Parathyroid adenoma (tissue), 2 donors: ENCODE measurements at regions not wholly inside any gene's neighbourhood (a gene's known extent, or its start where the extent isn't known, plus 50 kb on each side); places are given as distances from the start of the nearest gene placed in this dataset.

ENCODE experiments used
- H2AFZ ChIP-seq: fragments of 300-600 bp; sonication (generic); one replicate; pipeline ENCODE4 v1.7.0; 2017; ENCODE audit warnings: antibody characterized with exemption, mild to moderate bottlenecking
- H3K27ac ChIP-seq: fragments of 300-600 bp; sonication (generic); one replicate; pipeline ENCODE4 v1.7.0; 2017
- H3K27me3 ChIP-seq: fragments of 300-600 bp; sonication (generic); one replicate; pipeline ENCODE4 v1.7.0; 2017; ENCODE audit warnings: low read length; ENCODE audit not compliant: control insufficient read depth, insufficient read depth
- H3K36me3 ChIP-seq: fragments of 300-600 bp; sonication (generic); one replicate; pipeline ENCODE4 v1.7.0; 2017; ENCODE audit warnings: low read length; ENCODE audit not compliant: control insufficient read depth, insufficient read depth
- H3K4me1 ChIP-seq: fragments of 300-600 bp; sonication (generic); one replicate; pipeline ENCODE4 v1.7.0; 2017; ENCODE audit warnings: control low read depth
- H3K4me2 ChIP-seq: fragments of 300-600 bp; sonication (generic); one replicate; pipeline ENCODE4 v1.7.0; 2017; ENCODE audit warnings: low read length
- H3K4me3 ChIP-seq: fragments of 300-600 bp; sonication (generic); one replicate; pipeline ENCODE4 v1.7.0; 2017; ENCODE audit warnings: low read depth, low read length
- H3K79me2 ChIP-seq: fragments of 300-600 bp; sonication (generic); one replicate; pipeline ENCODE4 v1.7.0; 2017; ENCODE audit warnings: control low read depth
- H3K9ac ChIP-seq: fragments of 300-600 bp; sonication (generic); one replicate; pipeline ENCODE4 v1.7.0; 2017; ENCODE audit warnings: mild to moderate bottlenecking
- H3K9me3 ChIP-seq: fragments of 300-600 bp; sonication (generic); one replicate; pipeline ENCODE4 v1.7.0; 2017; ENCODE audit warnings: low read length; ENCODE audit not compliant: control insufficient read depth
- TF ChIP-seq, protein P1 (sequence below): fragments of 300-600 bp; sonication (generic); IDR thresholded peaks from one replicate; pipeline ENCODE4 v1.7.0; 2017; ENCODE audit warnings: antibody characterized with exemption, mild to moderate bottlenecking
- donor health status: primary hyperparathyroidism.

DNA sequence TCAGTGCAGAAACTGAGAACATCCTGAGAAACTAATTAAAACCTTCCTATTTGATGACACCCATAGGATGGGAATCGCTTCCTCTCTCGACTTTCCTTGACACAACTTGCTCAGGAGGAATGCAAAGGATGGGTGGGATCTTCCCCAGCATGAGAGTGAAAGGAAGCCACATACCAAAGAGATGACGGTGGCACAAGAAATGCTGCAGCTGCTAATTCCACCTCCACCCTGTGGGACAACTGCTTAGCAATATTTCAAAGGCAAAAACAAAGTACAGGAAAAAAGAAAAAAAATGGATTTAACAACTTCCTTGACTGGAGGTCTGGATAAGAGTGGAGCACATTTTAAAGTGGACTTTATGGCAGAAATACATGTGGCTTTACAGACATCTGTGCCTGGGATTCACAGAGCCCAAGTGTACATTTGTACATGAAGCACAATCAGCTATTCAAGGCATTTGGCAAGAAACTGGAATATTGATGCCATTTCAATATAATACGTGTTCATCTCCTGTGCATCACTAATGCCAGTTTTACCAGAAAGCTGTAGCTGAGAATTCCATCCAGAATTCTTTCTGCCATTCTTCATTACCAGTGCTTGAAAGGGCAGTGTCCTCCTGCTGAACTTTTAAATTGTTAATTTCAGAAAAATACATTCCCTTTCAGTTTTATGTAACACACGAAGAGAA is 359.2 kb upstream of the ACTBL2 start:
- Histone ChIP-seq H2AFZ (no peak overlapping the region), H3K4me3 (no peak overlapping the region), H3K4me2 (no peak overlapping the region), H3K4me1 (no peaks in the 10 kb centered on the region), H3K9me3 (no peaks in the 10 kb centered on the region), H3K79me2 (no peaks in the 10 kb centered on the region), H3K27me3 (no peaks in the 10 kb centered on the region), H3K36me3 (no peaks in the 10 kb centered on the region), H3K9ac (no peak overlapping the region), H3K27ac (no peak overlapping the region)
- TF ChIP-seq, protein P1, sequence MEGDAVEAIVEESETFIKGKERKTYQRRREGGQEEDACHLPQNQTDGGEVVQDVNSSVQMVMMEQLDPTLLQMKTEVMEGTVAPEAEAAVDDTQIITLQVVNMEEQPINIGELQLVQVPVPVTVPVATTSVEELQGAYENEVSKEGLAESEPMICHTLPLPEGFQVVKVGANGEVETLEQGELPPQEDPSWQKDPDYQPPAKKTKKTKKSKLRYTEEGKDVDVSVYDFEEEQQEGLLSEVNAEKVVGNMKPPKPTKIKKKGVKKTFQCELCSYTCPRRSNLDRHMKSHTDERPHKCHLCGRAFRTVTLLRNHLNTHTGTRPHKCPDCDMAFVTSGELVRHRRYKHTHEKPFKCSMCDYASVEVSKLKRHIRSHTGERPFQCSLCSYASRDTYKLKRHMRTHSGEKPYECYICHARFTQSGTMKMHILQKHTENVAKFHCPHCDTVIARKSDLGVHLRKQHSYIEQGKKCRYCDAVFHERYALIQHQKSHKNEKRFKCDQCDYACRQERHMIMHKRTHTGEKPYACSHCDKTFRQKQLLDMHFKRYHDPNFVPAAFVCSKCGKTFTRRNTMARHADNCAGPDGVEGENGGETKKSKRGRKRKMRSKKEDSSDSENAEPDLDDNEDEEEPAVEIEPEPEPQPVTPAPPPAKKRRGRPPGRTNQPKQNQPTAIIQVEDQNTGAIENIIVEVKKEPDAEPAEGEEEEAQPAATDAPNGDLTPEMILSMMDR = no peak

DNA sequence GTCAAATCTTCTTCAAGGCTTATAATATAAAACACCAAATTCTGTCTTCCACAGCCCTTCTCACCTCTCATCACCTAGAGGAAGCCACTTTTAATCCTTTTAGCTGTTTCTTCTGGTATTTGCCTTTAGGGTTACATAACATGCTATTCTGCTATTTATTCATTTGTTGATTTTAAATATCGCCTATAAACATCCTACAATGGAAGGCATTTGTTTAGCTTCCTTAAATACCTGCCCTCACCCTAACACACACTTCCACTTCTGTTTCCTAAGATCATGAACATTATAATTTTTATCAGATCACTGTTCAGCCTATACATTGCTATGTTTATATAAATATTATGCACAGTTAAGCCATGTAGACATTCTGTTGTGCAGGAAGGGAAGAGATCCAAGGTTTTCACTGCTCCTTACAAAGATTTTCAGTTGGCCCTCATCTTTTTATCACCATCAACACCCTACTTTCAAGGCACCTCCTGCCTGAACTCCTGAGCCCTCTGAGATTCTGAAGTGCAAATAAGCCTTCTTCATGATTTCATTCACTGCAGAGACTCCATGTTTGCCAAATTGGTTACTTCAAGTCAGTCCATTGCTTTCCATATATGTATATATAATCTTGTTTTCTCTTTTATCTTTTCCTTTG is 356.9 kb upstream of the ACTBL2 start:
- Histone ChIP-seq H3K27ac (no peak overlapping the region), H3K4me3 (no peak overlapping the region), H3K9ac (no peak overlapping the region), H3K27me3 (no peaks in the 10 kb centered on the region), H3K36me3 (no peaks in the 10 kb centered on the region), H3K9me3 (no peaks in the 10 kb centered on the region), H3K4me1 (no peaks in the 10 kb centered on the region), H2AFZ (no peak overlapping the region), H3K4me2 (no peak overlapping the region), H3K79me2 (no peaks in the 10 kb centered on the region)
- TF ChIP-seq, protein P1 = no peak

DNA sequence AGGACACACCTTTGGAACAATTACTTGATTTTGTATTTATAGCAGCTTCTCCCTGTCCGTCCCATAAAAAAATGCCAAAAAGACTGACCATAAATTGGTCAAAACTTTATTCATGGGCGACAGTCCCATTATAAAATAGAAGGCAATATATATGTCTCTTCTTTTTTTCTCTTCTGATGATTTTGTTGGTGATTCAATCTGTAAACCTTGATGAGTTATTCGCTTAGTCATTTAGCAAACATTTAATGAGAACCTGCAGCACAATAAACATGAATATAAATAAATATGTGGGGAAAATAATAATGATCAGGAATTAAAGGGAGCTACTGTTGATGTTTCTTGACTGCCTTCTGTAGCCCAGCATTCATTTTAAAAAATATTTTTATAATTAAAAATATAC is 356.4 kb upstream of the ACTBL2 start:
- H3K9ac ChIP-seq = no peak overlapping the region
- no peaks in the 10 kb centered on the region for H3K27me3 ChIP-seq
- no peaks in the 10 kb centered on the region for H3K36me3 ChIP-seq
- H3K79me2 ChIP-seq = no peaks in the 10 kb centered on the region
- no peak overlapping the region for H3K4me2 ChIP-seq
- no peak overlapping the region for H3K4me3 ChIP-seq
- H3K9me3 ChIP-seq = no peaks in the 10 kb centered on the region
- H2AFZ ChIP-seq = no peak overlapping the region
- no peak overlapping the region for H3K27ac ChIP-seq
- TF ChIP-seq, protein P1 = no peak
- H3K4me1 ChIP-seq = no peaks in the 10 kb centered on the region

DNA sequence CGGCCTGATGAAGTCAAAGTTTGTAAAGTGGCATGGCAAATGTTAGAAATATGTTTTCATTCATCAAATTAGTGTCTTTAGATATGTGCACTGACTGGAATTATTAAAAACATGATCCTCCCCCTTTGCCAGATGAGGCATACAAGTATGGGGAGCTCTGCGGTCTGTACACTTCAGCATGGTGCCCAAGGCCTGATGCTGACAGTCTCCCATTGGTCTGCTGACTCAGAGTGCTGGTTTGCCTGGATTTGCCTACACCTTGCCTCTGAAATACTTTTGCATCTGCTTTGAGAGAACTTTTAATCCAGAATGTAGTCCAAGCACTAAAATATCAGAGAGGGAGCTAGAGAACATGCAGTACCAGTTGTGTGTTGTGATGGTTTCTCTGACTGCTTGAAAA is 354.3 kb upstream of the ACTBL2 start:
- H3K27ac ChIP-seq = no peak overlapping the region
- no peaks in the 10 kb centered on the region for H3K9me3 ChIP-seq
- no peak overlapping the region for H3K4me2 ChIP-seq
- no peaks in the 10 kb centered on the region for H3K36me3 ChIP-seq
- H3K27me3 ChIP-seq = no peaks in the 10 kb centered on the region
- H2AFZ ChIP-seq = no peak overlapping the region
- no peak overlapping the region for H3K4me3 ChIP-seq
- TF ChIP-seq, protein P1 = no peak
- H3K9ac ChIP-seq = no peak overlapping the region
- H3K4me1 ChIP-seq = no peaks in the 10 kb centered on the region
- H3K79me2 ChIP-seq = no peaks in the 10 kb centered on the region

DNA sequence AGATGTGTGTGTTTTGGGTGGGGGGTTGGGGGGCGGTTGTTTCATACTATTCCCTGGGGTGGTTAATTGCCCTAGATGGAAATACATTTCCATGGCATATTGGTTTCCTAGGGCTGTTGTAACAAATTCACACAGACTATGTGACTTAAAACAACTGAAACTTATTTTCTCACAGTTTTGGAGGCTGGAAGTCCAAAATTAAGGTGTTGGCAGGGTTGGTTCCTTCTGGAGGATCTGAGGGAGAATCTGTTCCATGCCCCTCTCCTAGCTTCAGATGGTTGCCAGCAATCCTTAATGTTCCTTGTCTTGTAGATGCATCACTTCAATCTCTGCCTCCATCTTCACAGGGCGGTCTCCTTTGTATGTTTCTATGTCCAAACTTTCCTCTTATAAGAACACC is 353.7 kb upstream of the ACTBL2 start:
- H3K36me3 ChIP-seq = no peaks in the 10 kb centered on the region
- TF ChIP-seq, protein P1 = no peak
- H3K9me3 ChIP-seq = no peaks in the 10 kb centered on the region
- no peaks in the 10 kb centered on the region for H3K27me3 ChIP-seq
- no peak overlapping the region for H3K27ac ChIP-seq
- H2AFZ ChIP-seq = no peak overlapping the region
- H3K9ac ChIP-seq = no peak overlapping the region
- no peaks in the 10 kb centered on the region for H3K79me2 ChIP-seq
- H3K4me1 ChIP-seq = no peaks in the 10 kb centered on the region
- H3K4me3 ChIP-seq = no peak overlapping the region
- no peak overlapping the region for H3K4me2 ChIP-seq
